KOPT-K1 (cell line): ENCODE measurements at regions not wholly inside any gene's neighbourhood (a gene's known extent, or its start where the extent isn't known, plus 50 kb on each side); places are given as distances from the start of the nearest gene placed in this dataset.

Experiments used
- H3K27ac ChIP-seq: fragments of 200-600 bp; sonication (generic); 2 replicates; pipeline ENCODE4 v1.5.1; 2016; ENCODE audit warnings: antibody characterized with exemption, mild to moderate bottlenecking, low read depth, low read length; ENCODE audit not compliant: poor library complexity, severe bottlenecking
- H3K36me3 ChIP-seq: fragments of 200-600 bp; sonication (generic); 2 replicates; pipeline ENCODE4 v1.5.1; 2017; ENCODE audit warnings: antibody characterized with exemption, mild to moderate bottlenecking, low read length, moderate library complexity; ENCODE audit not compliant: insufficient read depth
- H3K9me3 ChIP-seq: fragments of 200-600 bp; sonication (generic); 2 replicates; pipeline ENCODE4 v1.5.1; 2017; ENCODE audit warnings: antibody characterized with exemption, low read length, mild to moderate bottlenecking; ENCODE audit not compliant: insufficient read depth, poor library complexity, severe bottlenecking

DNA sequence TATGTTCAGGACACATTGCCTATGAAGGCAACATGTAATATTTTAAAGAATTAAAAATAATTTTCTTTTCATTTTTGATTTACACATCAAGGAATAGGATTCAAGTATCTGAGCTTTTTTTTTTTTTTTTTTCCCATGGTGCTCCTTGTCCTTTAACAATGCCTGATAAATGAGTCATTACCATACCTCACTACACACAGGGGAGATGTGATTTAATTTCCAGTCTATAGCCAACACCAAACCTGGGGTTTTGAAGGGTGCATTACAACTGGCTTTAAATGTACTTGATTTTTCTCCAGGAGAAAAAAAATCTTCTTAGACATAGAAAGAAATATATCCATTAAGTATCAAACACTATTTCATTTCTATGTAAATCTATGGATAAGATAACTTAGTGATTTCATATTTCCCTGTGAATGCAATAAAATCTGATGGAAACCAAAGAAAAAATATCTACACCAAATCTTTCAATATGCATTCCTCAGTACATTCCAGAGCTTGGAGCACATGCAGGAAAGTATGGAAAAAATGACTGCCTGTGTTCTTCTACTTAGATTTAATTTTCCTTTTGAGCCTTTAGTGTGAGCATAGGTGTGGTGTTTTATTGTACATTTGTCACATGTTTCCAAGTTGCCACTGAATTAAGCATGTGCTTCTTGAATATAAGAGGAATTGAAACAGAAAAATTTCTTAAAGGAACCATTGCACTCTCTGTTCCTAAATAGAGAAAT lies 204.8 kb upstream of the MEOX2 start:
- H3K36me3 ChIP-seq: no peaks in the 10 kb centered on the region
- no peak overlapping the region for H3K27ac ChIP-seq
- H3K9me3 ChIP-seq: no peaks in the 10 kb centered on the region

- no peaks in the 10 kb centered on the region for H3K9me3 ChIP-seq
- no peaks in the 10 kb centered on the region for H3K36me3 ChIP-seq
- no peak overlapping the region for H3K27ac ChIP-seq
Measured at GRCh38 chr7:15889507-15889906, 203.0 kb upstream of the MEOX2 start.

DNA sequence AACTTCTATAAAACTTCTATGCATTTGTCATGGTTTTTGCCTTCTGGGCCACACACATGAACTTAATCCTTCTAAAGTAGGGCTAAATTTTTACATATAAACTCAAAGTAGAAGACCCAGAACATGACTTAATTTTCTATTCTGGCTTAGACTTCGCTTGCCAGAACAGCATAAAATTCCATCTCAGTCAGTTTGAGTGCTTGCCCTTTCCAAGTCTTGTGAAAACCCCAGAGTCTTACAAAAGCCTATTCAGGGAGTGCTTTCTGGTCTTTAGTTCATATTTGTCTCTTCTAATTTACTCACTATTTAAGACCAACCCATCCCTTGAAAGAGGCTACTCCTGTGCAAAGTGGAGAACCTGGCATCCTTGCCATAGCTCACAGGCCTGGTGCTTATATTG lies 201.6 kb upstream of the MEOX2 start:
- Histone ChIP-seq H3K9me3 (no peaks in the 10 kb centered on the region), H3K36me3 (no peaks in the 10 kb centered on the region), H3K27ac (no peak overlapping the region)

GRCh38 chr7:15886626-15887025 lies 200.1 kb upstream of the MEOX2 start:
- Histone ChIP-seq H3K36me3 (no peaks in the 10 kb centered on the region), H3K27ac (no peak overlapping the region), H3K9me3 (no peaks in the 10 kb centered on the region)

- no peaks in the 10 kb centered on the region for H3K9me3 ChIP-seq
- H3K27ac ChIP-seq: no peak overlapping the region
- H3K36me3 ChIP-seq: no peaks in the 10 kb centered on the region
Measured at GRCh38 chr7:15885678-15886077, 199.2 kb upstream of the MEOX2 start.

DNA sequence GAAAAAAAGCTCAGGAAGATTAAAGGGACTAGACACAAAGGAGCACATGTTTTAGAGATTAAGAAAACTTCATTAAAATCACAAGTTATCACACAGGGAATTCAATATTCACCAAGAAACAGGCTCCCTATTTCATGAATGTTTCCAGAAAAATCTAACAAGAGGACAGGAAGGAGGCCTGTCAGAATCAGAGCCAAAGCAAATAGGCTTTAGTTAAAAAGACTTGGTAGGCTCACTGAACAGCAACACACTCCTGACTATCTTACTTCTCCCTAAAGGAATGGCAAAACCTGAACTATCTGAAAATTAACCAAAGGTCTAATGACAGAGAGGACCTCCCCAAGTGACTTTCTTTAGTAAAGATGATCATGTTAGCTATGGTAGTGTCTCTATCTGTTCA lies 188.3 kb upstream of the MEOX2 start:
- Histone ChIP-seq H3K27ac (no peak overlapping the region), H3K36me3 (no peaks in the 10 kb centered on the region), H3K9me3 (no peaks in the 10 kb centered on the region)

DNA sequence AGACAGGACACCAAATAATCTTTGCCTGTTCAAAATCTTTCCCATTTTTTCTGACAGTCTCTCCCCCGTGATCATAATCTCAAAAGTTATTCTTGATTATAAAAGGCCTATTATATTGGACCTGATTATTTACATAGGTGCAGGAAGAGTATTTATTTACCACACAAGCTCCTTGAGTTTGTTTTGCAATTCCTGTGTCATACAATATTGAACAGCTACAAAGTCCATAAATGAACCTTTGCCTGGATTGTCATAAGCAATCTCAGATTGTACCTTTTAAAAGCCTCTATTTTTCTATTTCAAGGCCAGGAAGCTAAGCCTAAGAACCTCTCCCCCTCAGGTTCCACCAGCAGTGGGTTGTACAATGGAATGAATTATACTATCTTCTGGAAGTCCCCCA lies 183.9 kb upstream of the MEOX2 start:
- Histone ChIP-seq H3K27ac (no peak overlapping the region), H3K36me3 (no peaks in the 10 kb centered on the region), H3K9me3 (no peaks in the 10 kb centered on the region)

- Histone ChIP-seq H3K9me3 (no peaks in the 10 kb centered on the region), H3K36me3 (no peaks in the 10 kb centered on the region), H3K27ac (no peak overlapping the region)
Measured at GRCh38 chr7:15867441-15867840, 181.0 kb upstream of the MEOX2 start.

GRCh38 chr7:15866753-15867152 lies 180.3 kb upstream of the MEOX2 start:
- Histone ChIP-seq H3K36me3 (no peaks in the 10 kb centered on the region), H3K9me3 (no peaks in the 10 kb centered on the region), H3K27ac (no peak overlapping the region)

- Histone ChIP-seq H3K27ac (no peak overlapping the region), H3K36me3 (no peaks in the 10 kb centered on the region), H3K9me3 (no peaks in the 10 kb centered on the region)
Measured at GRCh38 chr7:15864626-15864991, 178.1 kb upstream of the MEOX2 start.

DNA sequence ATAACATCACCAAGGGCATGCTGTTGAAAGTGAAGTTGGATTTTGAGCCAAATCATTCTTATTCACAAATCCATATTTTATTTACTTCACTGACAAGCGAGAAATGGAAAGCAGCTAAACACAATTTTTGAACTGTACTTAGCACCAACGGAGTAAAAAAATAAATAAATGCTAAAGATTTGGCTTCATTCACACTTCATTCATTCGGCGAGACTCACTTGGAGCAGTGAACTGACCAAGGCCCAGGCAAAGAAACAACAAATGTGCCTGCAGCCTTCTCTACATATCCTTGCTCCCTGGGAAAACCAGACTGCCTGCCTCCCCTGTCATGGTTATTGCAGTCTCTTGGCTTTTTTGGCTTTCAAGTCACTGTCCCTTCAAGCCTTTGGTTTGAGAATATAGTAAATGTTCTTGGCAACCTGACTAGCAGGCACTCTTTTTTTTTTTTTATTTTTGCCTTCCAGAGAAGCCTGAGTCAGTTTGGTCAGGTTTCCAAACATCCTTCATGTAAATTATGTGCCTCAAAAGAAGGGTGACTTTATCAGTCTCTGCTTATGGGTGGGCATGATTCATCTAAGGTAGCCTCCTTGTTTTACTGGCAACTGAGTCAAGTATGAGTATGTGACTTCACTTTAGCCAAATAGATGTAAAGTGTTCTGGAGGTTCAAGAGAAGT lies 177.6 kb upstream of the MEOX2 start:
- H3K9me3 ChIP-seq: no peaks in the 10 kb centered on the region
- no peak overlapping the region for H3K27ac ChIP-seq
- H3K36me3 ChIP-seq: no peaks in the 10 kb centered on the region

DNA sequence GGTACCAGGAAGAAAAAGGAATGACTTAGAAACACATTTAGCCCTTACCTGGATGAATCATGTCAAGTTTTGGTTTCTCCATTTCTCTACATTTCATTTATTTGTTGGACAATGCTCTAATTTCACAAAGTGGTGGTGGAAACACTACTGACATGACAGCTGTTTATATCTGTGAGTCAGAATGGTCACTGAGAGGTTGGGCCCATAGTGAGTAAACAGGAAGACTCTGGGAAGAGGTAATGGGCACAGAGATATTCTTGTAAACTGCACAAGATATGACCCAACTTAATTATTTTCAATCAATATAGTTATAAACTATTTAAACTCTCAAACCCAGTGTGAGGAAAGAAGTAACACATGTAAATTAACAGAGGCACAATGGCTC lies 176.3 kb upstream of the MEOX2 start:
- H3K27ac ChIP-seq: no peak overlapping the region
- no peaks in the 10 kb centered on the region for H3K9me3 ChIP-seq
- no peaks in the 10 kb centered on the region for H3K36me3 ChIP-seq

DNA sequence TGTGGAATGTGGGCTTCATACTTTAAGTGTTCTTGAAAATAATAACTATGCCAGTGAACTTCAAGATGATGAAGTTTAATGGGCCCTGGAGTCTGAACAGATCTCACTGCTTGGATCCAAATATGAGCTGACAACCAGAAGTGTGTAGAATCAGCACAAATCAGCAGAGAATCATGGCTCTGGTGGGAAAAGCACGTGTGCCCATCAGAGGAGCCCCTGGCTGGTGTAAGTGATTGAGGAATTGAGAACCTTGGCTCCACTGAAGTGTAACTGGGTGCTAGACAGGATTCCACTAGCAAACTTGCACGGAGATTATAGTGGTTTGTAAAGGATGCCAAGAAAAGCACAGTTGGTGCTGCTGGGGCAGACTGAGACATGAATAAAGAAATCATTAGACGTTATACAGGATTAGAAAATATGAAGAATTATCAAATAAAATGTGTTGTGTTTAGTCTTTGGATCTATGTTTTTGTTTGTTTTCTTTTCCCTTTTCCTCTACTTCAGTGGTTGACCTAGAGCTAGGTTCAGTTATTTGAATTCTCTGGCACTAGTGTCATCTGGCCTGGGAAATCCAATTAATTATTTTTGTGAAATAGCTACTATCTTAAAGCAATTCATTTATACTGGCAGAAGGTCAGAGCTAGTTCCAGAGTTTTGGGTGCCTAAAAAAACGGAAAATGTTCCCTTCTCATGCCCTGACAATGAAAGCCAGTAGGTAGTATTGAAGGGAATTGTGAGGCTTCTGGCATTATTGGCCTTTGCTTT lies 175.7 kb upstream of the MEOX2 start:
- no peaks in the 10 kb centered on the region for H3K9me3 ChIP-seq
- H3K36me3 ChIP-seq: no peaks in the 10 kb centered on the region
- H3K27ac ChIP-seq: no peak overlapping the region

GRCh38 chr7:15860264-15860949 lies 173.9 kb upstream of the MEOX2 start:
- Histone ChIP-seq H3K27ac (no peak overlapping the region), H3K36me3 (no peaks in the 10 kb centered on the region), H3K9me3 (no peaks in the 10 kb centered on the region)

DNA sequence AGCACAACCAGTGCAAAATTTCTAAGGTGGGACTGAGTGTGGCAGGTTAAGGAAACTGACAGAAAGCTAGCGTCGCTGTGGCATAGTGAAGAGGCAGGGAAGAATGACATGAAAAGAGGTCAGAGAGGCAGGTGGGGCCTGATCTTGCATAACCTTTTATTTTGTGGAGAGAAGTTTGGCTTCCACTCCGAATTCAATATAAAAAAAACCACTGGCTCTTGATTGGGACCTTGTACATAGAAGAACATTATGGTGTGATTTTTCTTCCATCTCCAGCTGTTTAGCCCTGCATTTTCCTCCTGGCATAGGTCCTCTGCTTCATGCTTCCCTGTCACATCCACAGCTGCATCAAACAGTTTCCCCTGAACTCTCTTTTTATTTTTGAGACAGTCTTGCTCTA lies 170.5 kb upstream of the MEOX2 start:
- Histone ChIP-seq H3K27ac (no peak overlapping the region), H3K36me3 (no peaks in the 10 kb centered on the region), H3K9me3 (no peaks in the 10 kb centered on the region)
